AG04450 (cell line): ENCODE measurements at regions not wholly inside any gene's neighbourhood (a gene's known extent, or its start where the extent isn't known, plus 50 kb on each side); places are given as distances from the start of the nearest gene placed in this dataset.

Source experiments
- CTCF ChIA-PET: fragments of 300-600, 350-600 bp; formaldehyde crosslinking; extraction: SDS; loops from one replicate; lab custom pipeline; 2022; ENCODE audit warnings: antibody characterized with exemption, inconsistent platforms; lab: Charles Lee
- POLR2A ChIA-PET: fragments of 350-600 bp; formaldehyde crosslinking; extraction: SDS; loops from one replicate; lab custom pipeline; 2021; ENCODE audit warnings: antibody characterized with exemption, inconsistent platforms; lab: Yijun Ruan, JAX
- DNase-seq: peaks from one replicate; pipeline ENCODE4 v3.0.0-alpha.2; 2011; ENCODE audit warnings: low read depth, low spot score
- H3K27ac ChIP-seq: one replicate; pipeline ENCODE4 v1.5.1; 2012; ENCODE audit warnings: low read depth, low read length, control low read depth
- H3K27me3 ChIP-seq: one replicate; pipeline ENCODE4 v1.6.0; 2012; ENCODE audit warnings: low read length; ENCODE audit not compliant: control insufficient read depth, insufficient read depth
- H3K4me3 ChIP-seq: 2 replicates; pipeline ENCODE4 v1.5.1; 2011; ENCODE audit warnings: mild to moderate bottlenecking, low read depth, low read length, control low read depth
- H3K9me3 ChIP-seq: 2 replicates; pipeline ENCODE4 v1.5.1; 2012; ENCODE audit warnings: low read length; ENCODE audit not compliant: control insufficient read depth, insufficient read depth
- TF ChIP-seq, protein P1 (sequence below): IDR thresholded peaks from 2 replicates; pipeline ENCODE4 v1.5.1; 2011; ENCODE audit warnings: low read depth, low read length, control low read depth, inconsistent platforms

DNA sequence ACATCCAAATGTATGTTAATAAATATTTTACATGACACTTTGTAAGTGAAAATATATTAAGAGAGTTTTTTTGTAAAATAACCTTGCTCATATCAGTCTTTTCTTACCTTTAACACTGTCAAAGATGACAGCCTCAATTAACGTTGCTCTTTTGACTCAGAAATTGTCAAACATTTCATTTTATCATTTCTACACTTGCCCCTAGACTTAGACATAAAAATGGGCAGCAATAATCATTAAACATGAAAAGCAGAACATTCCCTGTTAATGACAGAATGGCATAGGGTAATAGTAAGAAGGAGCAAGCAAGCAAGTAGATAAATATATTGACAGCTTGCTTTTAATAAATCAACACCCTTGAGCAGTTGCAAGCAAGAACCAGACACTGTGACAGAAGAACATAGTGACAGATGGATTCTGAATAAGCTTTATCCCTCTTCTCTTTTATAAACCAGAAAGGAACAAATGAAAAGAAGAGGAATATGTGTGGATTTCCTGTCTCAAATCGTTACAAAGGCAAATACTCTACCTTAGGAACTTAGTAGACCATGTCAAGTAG lies 796.0 kb upstream of the CHD1 start:
- H3K9me3 ChIP-seq, result no peaks in the 10 kb centered on the region
- TF ChIP-seq, protein P1, sequence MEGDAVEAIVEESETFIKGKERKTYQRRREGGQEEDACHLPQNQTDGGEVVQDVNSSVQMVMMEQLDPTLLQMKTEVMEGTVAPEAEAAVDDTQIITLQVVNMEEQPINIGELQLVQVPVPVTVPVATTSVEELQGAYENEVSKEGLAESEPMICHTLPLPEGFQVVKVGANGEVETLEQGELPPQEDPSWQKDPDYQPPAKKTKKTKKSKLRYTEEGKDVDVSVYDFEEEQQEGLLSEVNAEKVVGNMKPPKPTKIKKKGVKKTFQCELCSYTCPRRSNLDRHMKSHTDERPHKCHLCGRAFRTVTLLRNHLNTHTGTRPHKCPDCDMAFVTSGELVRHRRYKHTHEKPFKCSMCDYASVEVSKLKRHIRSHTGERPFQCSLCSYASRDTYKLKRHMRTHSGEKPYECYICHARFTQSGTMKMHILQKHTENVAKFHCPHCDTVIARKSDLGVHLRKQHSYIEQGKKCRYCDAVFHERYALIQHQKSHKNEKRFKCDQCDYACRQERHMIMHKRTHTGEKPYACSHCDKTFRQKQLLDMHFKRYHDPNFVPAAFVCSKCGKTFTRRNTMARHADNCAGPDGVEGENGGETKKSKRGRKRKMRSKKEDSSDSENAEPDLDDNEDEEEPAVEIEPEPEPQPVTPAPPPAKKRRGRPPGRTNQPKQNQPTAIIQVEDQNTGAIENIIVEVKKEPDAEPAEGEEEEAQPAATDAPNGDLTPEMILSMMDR, result no peak
- no peak overlapping the region for H3K27ac ChIP-seq
- no peaks in the 10 kb centered on the region for H3K27me3 ChIP-seq
- ChIA-PET CTCF (no interaction called here), POLR2A (no interaction called here)
- no peak for DNase-seq
- no peak overlapping the region for H3K4me3 ChIP-seq

DNA sequence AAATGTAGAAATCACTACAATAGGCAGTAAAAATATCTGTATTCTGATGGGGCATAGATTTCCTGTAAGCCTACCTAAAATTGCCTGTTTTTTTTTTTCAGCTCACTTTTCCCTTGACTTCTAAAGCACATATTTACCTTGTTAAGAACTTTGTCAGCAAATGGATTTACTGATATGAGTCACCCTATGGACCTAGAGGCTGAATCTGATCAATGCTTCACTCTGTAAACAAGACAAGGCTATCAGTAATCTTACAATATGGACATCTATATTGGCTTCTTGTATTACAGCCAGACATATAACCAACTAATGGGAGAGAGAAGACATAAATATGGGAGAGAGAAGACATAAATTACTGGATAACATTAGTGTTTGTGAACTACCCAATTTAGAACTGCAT lies 792.7 kb upstream of the CHD1 start:
- H3K4me3 ChIP-seq, result no peak overlapping the region
- H3K9me3 ChIP-seq, result no peaks in the 10 kb centered on the region
- ChIA-PET POLR2A (no interaction called here), CTCF (no interaction called here)
- no peaks in the 10 kb centered on the region for H3K27me3 ChIP-seq
- DNase-seq, result no peak
- no peak overlapping the region for H3K27ac ChIP-seq
- TF ChIP-seq, protein P1, result no peak

DNA sequence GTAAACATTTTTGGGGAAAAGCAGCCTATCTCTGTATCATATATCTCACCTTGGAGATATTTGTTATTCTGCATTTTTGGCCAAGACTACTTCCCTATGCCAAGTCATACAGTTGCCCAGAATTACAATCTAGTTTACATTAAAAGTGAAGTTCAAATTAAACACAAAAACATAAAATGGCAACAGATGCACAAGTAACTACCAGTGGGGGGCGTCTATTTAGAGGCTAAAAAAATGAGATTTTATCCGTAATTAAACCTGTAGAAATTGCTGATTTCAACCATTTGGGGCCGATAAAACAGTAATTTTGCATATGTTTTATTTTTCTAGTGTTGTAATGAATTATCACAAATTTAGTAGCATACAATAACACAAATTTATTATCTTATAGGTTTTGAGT lies 787.1 kb upstream of the CHD1 start:
- TF ChIP-seq, protein P1, result no peak
- no peaks in the 10 kb centered on the region for H3K27me3 ChIP-seq
- no peak for DNase-seq
- no peak overlapping the region for H3K4me3 ChIP-seq
- POLR2A ChIA-PET, result no interaction called here
- peaks cover 2% of the 10 kb centered on the region; the same call in 1 of the 2 replicates for H3K9me3 ChIP-seq
- H3K27ac ChIP-seq, result no peak overlapping the region
- CTCF ChIA-PET, result no interaction called here

DNA sequence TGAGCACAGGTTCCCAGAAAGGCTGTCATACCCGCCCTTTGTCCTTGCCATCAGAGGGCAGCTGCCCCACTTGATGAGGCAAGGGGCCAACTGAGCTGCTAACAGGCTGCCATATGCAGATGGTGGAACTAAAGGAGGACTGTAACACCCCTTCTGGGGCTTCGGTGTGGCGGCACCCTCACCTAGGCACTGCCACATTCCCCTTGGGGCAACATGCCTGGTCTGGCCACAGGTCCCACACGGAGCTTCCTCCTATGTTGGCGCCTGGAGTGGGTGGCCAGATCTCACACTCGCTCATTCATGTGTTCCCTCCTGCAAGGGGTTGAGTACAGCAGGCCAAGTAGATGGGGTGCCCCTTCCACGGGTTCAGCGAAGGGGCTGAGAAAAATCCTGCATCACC lies 777.4 kb upstream of the CHD1 start:
- Histone ChIP-seq H3K4me3 (no peak overlapping the region), H3K9me3 (peaks cover 3% of the 10 kb centered on the region; the same call in 1 of the 2 replicates), H3K27ac (no peak overlapping the region), H3K27me3 (no peaks in the 10 kb centered on the region)
- ChIA-PET POLR2A (no interaction called here), CTCF (no interaction called here)
- TF ChIP-seq, protein P1, result no peak
- DNase-seq, result no peak

DNA sequence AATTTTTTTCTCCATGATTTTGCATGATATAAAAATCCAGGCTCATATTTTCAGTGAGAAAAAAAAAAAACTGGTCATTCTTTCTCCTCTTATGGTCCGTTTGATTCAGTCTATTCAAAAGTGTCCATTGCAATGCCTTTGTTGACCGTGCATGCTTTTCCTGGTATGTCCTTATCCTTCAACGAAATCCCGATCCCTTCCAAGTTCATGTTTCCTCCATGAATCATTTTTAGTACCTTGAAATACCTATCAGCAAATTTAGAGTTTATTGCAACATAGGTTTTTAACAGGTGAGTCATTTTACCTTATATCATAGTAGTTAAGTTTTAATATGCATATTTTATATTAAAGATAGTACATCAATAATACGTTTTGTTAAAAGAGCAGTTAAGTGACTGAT lies 773.8 kb upstream of the CHD1 start:
- DNase-seq, result no peak
- Histone ChIP-seq H3K27me3 (no peaks in the 10 kb centered on the region), H3K9me3 (peaks cover 3% of the 10 kb centered on the region; the same call in 1 of the 2 replicates), H3K4me3 (no peak overlapping the region), H3K27ac (no peak overlapping the region)
- CTCF ChIA-PET, result no interaction called here
- POLR2A ChIA-PET, result no interaction called here
- TF ChIP-seq, protein P1, result no peak
